ENCODE measurements at regions not wholly inside any gene's neighbourhood (a gene's known extent, or its start where the extent isn't known, plus 50 kb on each side); places are given as distances from the start of the nearest gene placed in this dataset.

DNA sequence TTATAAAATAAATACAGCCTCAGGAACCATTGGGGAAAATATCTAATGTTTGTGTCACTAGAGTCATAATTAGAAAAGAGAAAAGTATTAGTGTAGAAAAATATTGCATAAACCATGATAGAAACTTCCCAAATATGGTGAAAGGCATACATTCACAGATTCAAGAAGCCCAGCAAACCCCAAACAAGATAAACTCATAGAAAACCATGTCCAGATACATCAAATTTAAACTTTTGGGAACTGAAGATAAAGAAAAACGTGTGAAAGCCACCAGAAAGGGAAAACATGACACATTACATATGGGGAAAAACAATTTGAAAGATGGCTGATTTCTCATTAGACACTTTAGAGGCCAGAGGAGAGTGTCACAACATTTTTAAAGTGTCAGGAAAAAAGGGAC is 236.5 kb upstream of the FN1 start:
- intact Hi-C loops (cut with DNase I), result no loop called here
- ATAC-seq, result no peak
- no peak overlapping the region for H3K27ac ChIP-seq
- H3K4me1 ChIP-seq, result no peaks in the 10 kb centered on the region
- 56 to 58% (median 56%) methylated on average over 1 of the region's 1 CpG for WGBS, 3 donors
- DNase-seq, result no peak
- no peaks in the 10 kb centered on the region for H3K36me3 ChIP-seq (ENCODE audit: insufficient read depth in 1 of 2, low read depth in 1 of 2)
- peaks cover 0 to 6% (median 0%) of the 10 kb centered on the region in 3 donors for H3K27me3 ChIP-seq (ENCODE audit: insufficient read depth in 3 of 3, low read length in 2 of 3)
- no peak overlapping the region for H3K4me3 ChIP-seq
- H3K9me3 ChIP-seq, result no peaks in the 10 kb centered on the region
- TF ChIP-seq, protein P1, sequence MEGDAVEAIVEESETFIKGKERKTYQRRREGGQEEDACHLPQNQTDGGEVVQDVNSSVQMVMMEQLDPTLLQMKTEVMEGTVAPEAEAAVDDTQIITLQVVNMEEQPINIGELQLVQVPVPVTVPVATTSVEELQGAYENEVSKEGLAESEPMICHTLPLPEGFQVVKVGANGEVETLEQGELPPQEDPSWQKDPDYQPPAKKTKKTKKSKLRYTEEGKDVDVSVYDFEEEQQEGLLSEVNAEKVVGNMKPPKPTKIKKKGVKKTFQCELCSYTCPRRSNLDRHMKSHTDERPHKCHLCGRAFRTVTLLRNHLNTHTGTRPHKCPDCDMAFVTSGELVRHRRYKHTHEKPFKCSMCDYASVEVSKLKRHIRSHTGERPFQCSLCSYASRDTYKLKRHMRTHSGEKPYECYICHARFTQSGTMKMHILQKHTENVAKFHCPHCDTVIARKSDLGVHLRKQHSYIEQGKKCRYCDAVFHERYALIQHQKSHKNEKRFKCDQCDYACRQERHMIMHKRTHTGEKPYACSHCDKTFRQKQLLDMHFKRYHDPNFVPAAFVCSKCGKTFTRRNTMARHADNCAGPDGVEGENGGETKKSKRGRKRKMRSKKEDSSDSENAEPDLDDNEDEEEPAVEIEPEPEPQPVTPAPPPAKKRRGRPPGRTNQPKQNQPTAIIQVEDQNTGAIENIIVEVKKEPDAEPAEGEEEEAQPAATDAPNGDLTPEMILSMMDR (IDR thresholded peaks at IDR 0.05), result no peak

DNA sequence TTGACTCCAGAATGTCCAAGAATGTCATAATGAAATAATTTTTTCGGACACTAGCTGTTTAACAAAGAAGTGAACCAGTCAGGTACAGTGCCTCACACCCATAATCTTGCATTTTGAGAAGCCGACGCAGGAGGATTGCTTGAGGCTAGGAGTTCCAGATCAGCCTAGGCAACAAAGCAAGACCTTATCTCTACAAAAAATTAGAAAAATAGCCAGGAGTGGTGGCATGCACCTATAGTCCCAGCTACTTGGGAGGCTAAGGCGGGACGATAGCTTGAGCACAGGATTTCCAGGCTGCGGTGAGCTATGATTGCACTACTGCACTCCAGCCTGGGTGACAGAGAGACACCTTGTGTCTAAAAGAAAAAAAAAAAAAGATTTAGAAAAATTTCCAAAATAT is 235.8 kb upstream of the FN1 start:
- H3K9me3 ChIP-seq, result no peaks in the 10 kb centered on the region
- no peak for DNase-seq
- no peak overlapping the region for H3K4me3 ChIP-seq
- peaks cover 0 to 6% (median 0%) of the 10 kb centered on the region in 3 donors for H3K27me3 ChIP-seq (ENCODE audit: insufficient read depth in 3 of 3, low read length in 2 of 3)
- 82 to 94% (median 90%) methylated on average over 6 of the region's 6 CpGs for WGBS, 3 donors
- ATAC-seq, result no peak
- TF ChIP-seq, protein P1 (IDR thresholded peaks at IDR 0.05), result no peak
- no peak overlapping the region for H3K27ac ChIP-seq
- H3K4me1 ChIP-seq, result no peaks in the 10 kb centered on the region
- intact Hi-C loops (cut with DNase I), result no loop called here
- H3K36me3 ChIP-seq (ENCODE audit: insufficient read depth in 1 of 2, low read depth in 1 of 2), result no peaks in the 10 kb centered on the region

DNA sequence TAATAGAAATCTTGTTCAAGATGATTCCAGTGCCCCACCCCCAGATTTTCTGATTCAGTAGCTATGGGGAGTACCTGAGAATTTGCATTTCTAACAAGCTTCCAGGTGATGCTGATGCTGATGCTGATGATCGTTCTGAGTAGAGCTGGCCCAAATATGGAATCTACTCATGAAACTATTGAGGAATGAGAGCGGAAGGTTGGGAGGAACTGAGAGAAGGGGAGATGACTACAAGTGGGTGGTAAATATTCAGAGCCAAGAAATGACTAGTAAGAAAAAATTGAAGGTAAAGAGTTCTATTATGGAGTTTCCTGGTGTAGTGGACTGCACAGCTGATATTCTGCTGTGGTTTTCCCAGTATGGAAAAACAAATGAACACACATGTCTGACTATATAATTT is 235.4 kb upstream of the FN1 start:
- Histone ChIP-seq H3K4me3 (no peak overlapping the region), H3K36me3 (ENCODE audit: insufficient read depth in 1 of 2, low read depth in 1 of 2) (no peaks in the 10 kb centered on the region), H3K9me3 (no peaks in the 10 kb centered on the region), H3K27me3 (ENCODE audit: insufficient read depth in 3 of 3, low read length in 2 of 3) (peaks cover 0 to 6% (median 0%) of the 10 kb centered on the region in 3 donors), H3K4me1 (no peaks in the 10 kb centered on the region), H3K27ac (no peak overlapping the region)
- TF ChIP-seq, protein P1 (IDR thresholded peaks at IDR 0.05), result no peak
- no peak for ATAC-seq
- intact Hi-C loops (cut with DNase I), result no loop called here
- DNase-seq, result no peak
- WGBS, 3 donors, result 88 to 95% (median 90%) methylated on average over 2 of the region's 2 CpGs

DNA sequence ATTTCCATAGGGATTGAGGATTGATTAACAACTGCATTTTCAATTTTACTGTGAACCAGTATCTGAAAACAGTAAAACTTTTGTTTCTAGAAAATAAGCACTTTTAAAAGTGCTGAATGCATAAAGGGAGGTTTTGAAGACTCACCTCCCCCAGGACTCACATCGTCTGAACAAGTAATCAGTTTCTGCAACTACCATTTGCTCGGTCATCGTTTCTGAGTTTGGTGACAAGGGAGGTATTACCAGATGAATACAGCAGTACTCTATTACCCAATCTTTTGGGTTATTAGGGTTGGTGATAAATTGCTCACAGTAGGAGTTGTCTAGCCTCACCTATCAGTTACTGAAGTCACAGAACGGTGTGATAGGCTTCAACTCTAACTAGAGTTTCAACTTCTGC is 234.5 kb upstream of the FN1 start:
- WGBS, 3 donors, result 83 to 91% (median 90%) methylated on average over 4 of the region's 4 CpGs
- Histone ChIP-seq H3K27ac (no peak overlapping the region), H3K27me3 (ENCODE audit: insufficient read depth in 3 of 3, low read length in 2 of 3) (peaks cover 0 to 6% (median 0%) of the 10 kb centered on the region in 3 donors), H3K36me3 (ENCODE audit: insufficient read depth in 1 of 2, low read depth in 1 of 2) (no peaks in the 10 kb centered on the region), H3K9me3 (no peaks in the 10 kb centered on the region), H3K4me3 (no peak overlapping the region), H3K4me1 (no peaks in the 10 kb centered on the region)
- ATAC-seq, result no peak
- intact Hi-C loops (cut with DNase I), result no loop called here
- no peak for DNase-seq
- TF ChIP-seq, protein P1 (IDR thresholded peaks at IDR 0.05), result no peak

DNA sequence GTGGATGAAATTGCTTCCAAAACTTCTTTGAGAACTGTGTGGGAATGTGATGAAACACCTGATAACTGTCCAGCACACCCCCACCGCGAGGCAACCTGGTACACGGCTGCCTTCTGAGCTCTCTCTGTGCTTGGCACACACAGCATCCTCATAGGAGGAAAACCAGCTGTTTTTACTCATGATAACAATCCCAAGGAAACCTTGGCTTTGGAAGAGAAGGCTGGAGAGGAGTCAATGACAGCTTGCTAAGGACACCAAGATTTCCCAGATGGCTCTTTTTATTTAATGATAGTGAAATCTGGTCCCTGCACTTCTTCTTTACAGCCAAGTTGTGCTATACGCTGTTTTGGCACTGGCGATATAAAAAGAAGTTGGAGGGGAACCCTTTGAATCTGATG is 232.5 kb upstream of the FN1 start:
- H3K36me3 ChIP-seq (ENCODE audit: insufficient read depth in 1 of 2, low read depth in 1 of 2), result no peaks in the 10 kb centered on the region
- no peaks in the 10 kb centered on the region for H3K9me3 ChIP-seq
- DNase-seq (peak in 1 of 2 donors; percentile 22), ATAC-seq (no peak)
- peaks cover 0 to 6% (median 0%) of the 10 kb centered on the region in 3 donors for H3K27me3 ChIP-seq (ENCODE audit: insufficient read depth in 3 of 3, low read length in 2 of 3)
- WGBS, 3 donors, result 14 to 32% (median 18%) methylated on average over 5 of the region's 5 CpGs
- H3K27ac ChIP-seq, result no peak overlapping the region
- no peaks in the 10 kb centered on the region for H3K4me1 ChIP-seq
- intact Hi-C loops (cut with DNase I), result no loop called here
- H3K4me3 ChIP-seq, result no peak overlapping the region
- TF ChIP-seq, protein P1 (IDR thresholded peaks at IDR 0.05), result no peak

Data from psoas muscle (tissue), 7 donors.